ENCODE measurements at regions not wholly inside any gene's neighbourhood (a gene's known extent, or its start where the extent isn't known, plus 50 kb on each side); places are given as distances from the start of the nearest gene placed in this dataset.

DNA sequence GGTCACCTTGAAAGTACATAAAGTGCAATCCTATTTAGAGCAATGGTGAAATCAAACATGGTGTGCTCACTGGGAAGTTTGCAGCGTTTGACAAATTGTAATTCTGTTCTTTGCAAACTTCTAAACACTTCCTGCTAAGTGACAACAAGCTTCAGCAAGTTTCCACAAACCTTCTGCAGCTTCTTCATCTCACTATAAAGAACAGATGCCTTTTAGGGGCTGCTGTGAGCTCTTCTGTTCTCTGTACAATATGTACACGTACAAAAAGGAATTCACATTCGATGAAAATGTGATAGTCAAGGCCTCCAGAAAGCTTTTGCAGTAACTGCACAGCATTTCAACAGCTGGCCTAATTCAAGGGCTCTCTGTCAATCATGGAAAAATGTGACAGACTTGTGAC lies 543.1 kb downstream of the CETN3 start:
- TF ChIP-seq, protein P1, sequence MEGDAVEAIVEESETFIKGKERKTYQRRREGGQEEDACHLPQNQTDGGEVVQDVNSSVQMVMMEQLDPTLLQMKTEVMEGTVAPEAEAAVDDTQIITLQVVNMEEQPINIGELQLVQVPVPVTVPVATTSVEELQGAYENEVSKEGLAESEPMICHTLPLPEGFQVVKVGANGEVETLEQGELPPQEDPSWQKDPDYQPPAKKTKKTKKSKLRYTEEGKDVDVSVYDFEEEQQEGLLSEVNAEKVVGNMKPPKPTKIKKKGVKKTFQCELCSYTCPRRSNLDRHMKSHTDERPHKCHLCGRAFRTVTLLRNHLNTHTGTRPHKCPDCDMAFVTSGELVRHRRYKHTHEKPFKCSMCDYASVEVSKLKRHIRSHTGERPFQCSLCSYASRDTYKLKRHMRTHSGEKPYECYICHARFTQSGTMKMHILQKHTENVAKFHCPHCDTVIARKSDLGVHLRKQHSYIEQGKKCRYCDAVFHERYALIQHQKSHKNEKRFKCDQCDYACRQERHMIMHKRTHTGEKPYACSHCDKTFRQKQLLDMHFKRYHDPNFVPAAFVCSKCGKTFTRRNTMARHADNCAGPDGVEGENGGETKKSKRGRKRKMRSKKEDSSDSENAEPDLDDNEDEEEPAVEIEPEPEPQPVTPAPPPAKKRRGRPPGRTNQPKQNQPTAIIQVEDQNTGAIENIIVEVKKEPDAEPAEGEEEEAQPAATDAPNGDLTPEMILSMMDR (IDR thresholded peaks at IDR 0.05), result no peak
- no peak for TF ChIP-seq POLR2A (IDR thresholded peaks at IDR 0.05)
